ENCODE measurements at regions not wholly inside any gene's neighbourhood (a gene's known extent, or its start where the extent isn't known, plus 50 kb on each side); places are given as distances from the start of the nearest gene placed in this dataset.

DNA sequence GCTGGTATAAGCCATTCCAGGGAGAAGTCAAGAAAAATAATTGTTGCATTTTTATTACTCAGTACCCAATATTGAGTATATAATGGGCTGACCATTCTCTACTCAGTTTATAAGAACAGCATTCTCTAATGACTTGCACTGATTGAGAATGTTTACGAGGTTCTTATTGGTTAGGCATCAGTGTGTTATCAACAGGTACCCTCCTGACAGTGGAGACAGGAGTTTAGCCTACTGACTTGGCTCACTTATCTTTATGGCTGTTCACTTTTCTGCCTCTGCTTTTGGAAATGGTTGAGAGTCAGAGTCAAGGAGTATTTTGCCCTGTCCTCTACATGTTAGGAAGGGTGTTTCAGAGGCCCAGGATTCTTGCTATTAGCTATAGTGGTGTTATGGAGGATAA lies 228.0 kb upstream of the RGS6 start:
- TF ChIP-seq NR3C1 (CRISPR knock-in tag; conservative IDR thresholded peaks at IDR 0.05; ENCODE audit: low read depth): no peak
- TF ChIP-seq, protein P1, sequence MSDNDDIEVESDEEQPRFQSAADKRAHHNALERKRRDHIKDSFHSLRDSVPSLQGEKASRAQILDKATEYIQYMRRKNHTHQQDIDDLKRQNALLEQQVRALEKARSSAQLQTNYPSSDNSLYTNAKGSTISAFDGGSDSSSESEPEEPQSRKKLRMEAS (CRISPR knock-in tag; IDR thresholded peaks at IDR 0.05): no peak
- no peak for TF ChIP-seq ZNF423 (CRISPR knock-in tag; IDR thresholded peaks at IDR 0.05)
- TF ChIP-seq, protein P2, sequence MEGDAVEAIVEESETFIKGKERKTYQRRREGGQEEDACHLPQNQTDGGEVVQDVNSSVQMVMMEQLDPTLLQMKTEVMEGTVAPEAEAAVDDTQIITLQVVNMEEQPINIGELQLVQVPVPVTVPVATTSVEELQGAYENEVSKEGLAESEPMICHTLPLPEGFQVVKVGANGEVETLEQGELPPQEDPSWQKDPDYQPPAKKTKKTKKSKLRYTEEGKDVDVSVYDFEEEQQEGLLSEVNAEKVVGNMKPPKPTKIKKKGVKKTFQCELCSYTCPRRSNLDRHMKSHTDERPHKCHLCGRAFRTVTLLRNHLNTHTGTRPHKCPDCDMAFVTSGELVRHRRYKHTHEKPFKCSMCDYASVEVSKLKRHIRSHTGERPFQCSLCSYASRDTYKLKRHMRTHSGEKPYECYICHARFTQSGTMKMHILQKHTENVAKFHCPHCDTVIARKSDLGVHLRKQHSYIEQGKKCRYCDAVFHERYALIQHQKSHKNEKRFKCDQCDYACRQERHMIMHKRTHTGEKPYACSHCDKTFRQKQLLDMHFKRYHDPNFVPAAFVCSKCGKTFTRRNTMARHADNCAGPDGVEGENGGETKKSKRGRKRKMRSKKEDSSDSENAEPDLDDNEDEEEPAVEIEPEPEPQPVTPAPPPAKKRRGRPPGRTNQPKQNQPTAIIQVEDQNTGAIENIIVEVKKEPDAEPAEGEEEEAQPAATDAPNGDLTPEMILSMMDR (IDR thresholded peaks at IDR 0.05): no peak

Data from WTC11 (cell line).